ENCODE measurements at regions not wholly inside any gene's neighbourhood (a gene's known extent, or its start where the extent isn't known, plus 50 kb on each side); places are given as distances from the start of the nearest gene placed in this dataset.

- no peaks in the 10 kb centered on the region for H3K36me3 ChIP-seq (replicated peaks in 1 of 2; ENCODE audit: control insufficient read depth in 1 of 2, insufficient read depth in 2 of 2, low read length in 2 of 2)
- H3K9me3 Mint-ChIP-seq = peaks cover 0 to 7% (median 2%) of the 10 kb centered on the region in 7 donors
- no peak for TF ChIP-seq CTCF (IDR thresholded peaks at IDR 0.05)
Observed at GRCh38 chr14:53709381-53709780, 247.2 kb downstream of the BMP4 start.

GRCh38 chr14:53703457-53703856 lies 253.2 kb downstream of the BMP4 start:
- Histone ChIP-seq H3K36me3 (replicated peaks in 1 of 2; ENCODE audit: control insufficient read depth in 1 of 2, insufficient read depth in 2 of 2, low read length in 2 of 2) (no peaks in the 10 kb centered on the region), H3K4me3 (replicated peaks in 1 of 3; ENCODE audit: low read depth in 2 of 3, low read length in 3 of 3) (no peak overlapping the region), H3K27me3 (ENCODE audit: control insufficient read depth in 2 of 2, insufficient read depth in 2 of 2, low read length in 2 of 2) (no peaks in the 10 kb centered on the region), H2AFZ (ENCODE audit: insufficient read depth, low read depth, low read length, poor library complexity, severe bottlenecking) (no peak overlapping the region), H3K79me2 (ENCODE audit: insufficient read depth, low read length) (no peaks in the 10 kb centered on the region), H3K9ac (ENCODE audit: insufficient read depth, low read length, poor library complexity, severe bottlenecking) (no peak overlapping the region), H3K4me1 (ENCODE audit: control insufficient read depth in 1 of 2, insufficient read depth in 2 of 2, low read length in 2 of 2) (no peaks in the 10 kb centered on the region), H3K4me2 (replicated peaks; ENCODE audit: extremely low read depth, low read length, poor library complexity, severe bottlenecking) (no peak overlapping the region), H3K27ac (ENCODE audit: low read depth in 1 of 2, low read length in 2 of 2) (no peak overlapping the region), H4K20me1 (ENCODE audit: insufficient read depth, low read length) (no peaks in the 10 kb centered on the region), H3K9me3 (replicated peaks in 1 of 2; ENCODE audit: control insufficient read depth in 1 of 2, insufficient read depth in 1 of 2, low read length in 2 of 2) (no peaks in the 10 kb centered on the region)
- no peaks in the 10 kb centered on the region for H3K36me3 Mint-ChIP-seq
- peaks cover 0 to 2% (median 0%) of the 10 kb centered on the region in 3 donors for H3K27me3 Mint-ChIP-seq (ENCODE audit: low read depth in 3 of 3)
- TF ChIP-seq CTCF (IDR thresholded peaks at IDR 0.05) = no peak
- no peak for DNase-seq
- no peak overlapping the region for H3K4me3 Mint-ChIP-seq
- no peaks in the 10 kb centered on the region for H3K4me1 Mint-ChIP-seq
- intact Hi-C loops (cut with micrococcal nuclease) = no loop called here
- H3K27ac Mint-ChIP-seq = no peak overlapping the region
- peaks cover 0 to 7% (median 4%) of the 10 kb centered on the region in 7 donors for H3K9me3 Mint-ChIP-seq

More at GRCh38 chr14:53709381-53709780, 247.2 kb downstream of the BMP4 start:
- H4K20me1 ChIP-seq (ENCODE audit: insufficient read depth, low read length) = no peaks in the 10 kb centered on the region
- H3K4me1 ChIP-seq (ENCODE audit: control insufficient read depth in 1 of 2, insufficient read depth in 2 of 2, low read length in 2 of 2) = no peaks in the 10 kb centered on the region
- no peak overlapping the region for H2AFZ ChIP-seq (ENCODE audit: insufficient read depth, low read depth, low read length, poor library complexity, severe bottlenecking)
- H3K9ac ChIP-seq (ENCODE audit: insufficient read depth, low read length, poor library complexity, severe bottlenecking) = no peak overlapping the region
- Mint-ChIP-seq H3K27me3 (ENCODE audit: low read depth in 3 of 3) (peaks cover 0 to 3% (median 2%) of the 10 kb centered on the region in 3 donors), H3K4me3 (no peak overlapping the region), H3K27ac (no peak overlapping the region), H3K4me1 (no peaks in the 10 kb centered on the region), H3K36me3 (no peaks in the 10 kb centered on the region)
- H3K27ac ChIP-seq (ENCODE audit: low read depth in 1 of 2, low read length in 2 of 2) = no peak overlapping the region
- H3K4me2 ChIP-seq (replicated peaks; ENCODE audit: extremely low read depth, low read length, poor library complexity, severe bottlenecking) = no peak overlapping the region
- no peak overlapping the region for H3K4me3 ChIP-seq (replicated peaks in 1 of 3; ENCODE audit: low read depth in 2 of 3, low read length in 3 of 3)
- no peak for DNase-seq
- no CpG with 5 or more reads among the region's 3 CpGs for WGBS (ENCODE audit: insufficient coverage)
- no peaks in the 10 kb centered on the region for H3K9me3 ChIP-seq (replicated peaks in 1 of 2; ENCODE audit: control insufficient read depth in 1 of 2, insufficient read depth in 1 of 2, low read length in 2 of 2)
- intact Hi-C loops (cut with micrococcal nuclease) = no loop called here
- H3K79me2 ChIP-seq (ENCODE audit: insufficient read depth, low read length) = no peaks in the 10 kb centered on the region
- H3K27me3 ChIP-seq (ENCODE audit: control insufficient read depth in 2 of 2, insufficient read depth in 2 of 2, low read length in 2 of 2) = no peaks in the 10 kb centered on the region

All from CD14-positive monocyte (primary cell).